GM21528 (cell line): ENCODE measurements at regions not wholly inside any gene's neighbourhood (a gene's known extent, or its start where the extent isn't known, plus 50 kb on each side); places are given as distances from the start of the nearest gene placed in this dataset.

Source experiments
- ATAC-seq: cut with Tn5 transposase; IDR thresholded peaks from one replicate; pipeline ENCODE4 v1.9.1; 2021; ENCODE audit warnings: mild to moderate bottlenecking, moderate library complexity; ENCODE audit not compliant: unreplicated experiment, low FRiP score

GRCh38 chr11:8794126-8794525 lies 111.5 kb downstream of the RPL27A start:
- ATAC-seq = no peak

GRCh38 chr11:8794677-8795103 lies 112.1 kb downstream of the RPL27A start:
- no peak for ATAC-seq

- ATAC-seq = no peak
These were observed 114.0 kb upstream of the AKIP1 start for GRCh38 chr11:8796941-8797340.

GRCh38 chr11:8799273-8799672 lies 111.7 kb upstream of the AKIP1 start:
- no peak for ATAC-seq

GRCh38 chr11:8800520-8801110 lies 110.4 kb upstream of the AKIP1 start:
- no peak for ATAC-seq

- ATAC-seq = no peak
These were observed 109.9 kb upstream of the AKIP1 start for GRCh38 chr11:8801121-8801520.

GRCh38 chr11:8802251-8802650 lies 108.7 kb upstream of the AKIP1 start:
- ATAC-seq = no peak

GRCh38 chr11:8803973-8804372 lies 107.0 kb upstream of the AKIP1 start:
- no peak for ATAC-seq

- ATAC-seq = no peak
These were observed 105.7 kb upstream of the AKIP1 start for GRCh38 chr11:8805296-8805695.

GRCh38 chr11:8806974-8807373 lies 104.0 kb upstream of the AKIP1 start:
- ATAC-seq = no peak

GRCh38 chr11:8807544-8808225 lies 103.3 kb upstream of the AKIP1 start:
- no peak for ATAC-seq

- ATAC-seq = no peak
These were observed 102.8 kb upstream of the AKIP1 start for GRCh38 chr11:8808226-8808585.

GRCh38 chr11:8809241-8809938 lies 101.6 kb upstream of the AKIP1 start:
- ATAC-seq = no peak

GRCh38 chr11:8809939-8810539 lies 101.0 kb upstream of the AKIP1 start:
- no peak for ATAC-seq

- ATAC-seq = no peak
These were observed 100.3 kb upstream of the AKIP1 start for GRCh38 chr11:8810540-8811301.

GRCh38 chr11:8811571-8811970 lies 99.4 kb upstream of the AKIP1 start:
- ATAC-seq = no peak

- ATAC-seq = no peak
These were observed 98.6 kb upstream of the AKIP1 start for GRCh38 chr11:8812438-8812837.

- ATAC-seq = peak; percentile 53
These were observed 97.3 kb upstream of the AKIP1 start for GRCh38 chr11:8813658-8814057.

- ATAC-seq = no peak
These were observed 96.6 kb upstream of the AKIP1 start for GRCh38 chr11:8814209-8814922.

GRCh38 chr11:8814923-8815240 lies 96.1 kb upstream of the AKIP1 start:
- ATAC-seq = no peak
